Osteocyte (in vitro differentiated cells): ENCODE measurements at regions not wholly inside any gene's neighbourhood (a gene's known extent, or its start where the extent isn't known, plus 50 kb on each side); places are given as distances from the start of the nearest gene placed in this dataset.

Experiments
- DNase-seq: peaks from one replicate; pipeline ENCODE4 v3.0.0; 2021; ENCODE audit warnings: mixed read lengths; ENCODE audit not compliant: unreplicated experiment; ENCODE audit errors: extremely low spot score
- H3K27ac Mint-ChIP-seq: one replicate; pipeline ENCODE4 v1.8.0; 2021; ENCODE audit warnings: mild to moderate bottlenecking, mixed read lengths; ENCODE audit not compliant: unreplicated experiment
- H3K27me3 Mint-ChIP-seq: one replicate; pipeline ENCODE4 v1.8.0; 2021; ENCODE audit warnings: mixed read lengths; ENCODE audit not compliant: unreplicated experiment
- H3K36me3 Mint-ChIP-seq: one replicate; pipeline ENCODE4 v1.8.0; 2021; ENCODE audit warnings: mixed read lengths; ENCODE audit not compliant: unreplicated experiment
- H3K4me1 Mint-ChIP-seq: one replicate; pipeline ENCODE4 v1.8.0; 2021; ENCODE audit warnings: mixed read lengths; ENCODE audit not compliant: unreplicated experiment
- H3K4me3 Mint-ChIP-seq: one replicate; pipeline ENCODE4 v1.8.0; 2021; ENCODE audit warnings: mild to moderate bottlenecking, moderate library complexity, mixed read lengths; ENCODE audit not compliant: unreplicated experiment
- H3K9me3 Mint-ChIP-seq: one replicate; pipeline ENCODE4 v1.8.0; 2021; ENCODE audit warnings: mixed read lengths; ENCODE audit not compliant: unreplicated experiment
- CTCF ChIP-seq: fragments of 200-600 bp; sonication (generic); IDR thresholded peaks from 2 replicates; pipeline ENCODE4 v1.5.0; 2021; ENCODE audit warnings: antibody characterized with exemption, mild to moderate bottlenecking, moderate library complexity

- Mint-ChIP-seq H3K4me3 (no peak overlapping the region), H3K9me3 (peaks cover 15% of the 10 kb centered on the region), H3K36me3 (no peaks in the 10 kb centered on the region), H3K27ac (no peak overlapping the region), H3K4me1 (peaks cover 16% of the 10 kb centered on the region), H3K27me3 (peaks cover 8% of the 10 kb centered on the region)
- DNase-seq = no peak
- TF ChIP-seq CTCF = no peak
Measured at GRCh38 chr4:22573198-22573597, 57.3 kb upstream of the ADGRA3 start.

GRCh38 chr4:22573641-22574040 is 57.8 kb upstream of the ADGRA3 start:
- DNase-seq = no peak
- Mint-ChIP-seq H3K27me3 (peaks cover 8% of the 10 kb centered on the region), H3K36me3 (no peaks in the 10 kb centered on the region), H3K9me3 (peaks cover 15% of the 10 kb centered on the region), H3K27ac (peak overlapping the region; percentile 6), H3K4me3 (no peak overlapping the region), H3K4me1 (peaks cover 20% of the 10 kb centered on the region)
- no peak for TF ChIP-seq CTCF

- H3K4me3 Mint-ChIP-seq = no peak overlapping the region
- H3K27me3 Mint-ChIP-seq = peaks cover 8% of the 10 kb centered on the region
- H3K27ac Mint-ChIP-seq = no peak overlapping the region
- peaks cover 20% of the 10 kb centered on the region for H3K4me1 Mint-ChIP-seq
- DNase-seq = no peak
- TF ChIP-seq CTCF = no peak
- H3K9me3 Mint-ChIP-seq = peaks cover 13% of the 10 kb centered on the region
- no peaks in the 10 kb centered on the region for H3K36me3 Mint-ChIP-seq
Measured at GRCh38 chr4:22574424-22574823, 58.6 kb upstream of the ADGRA3 start.

- peaks cover 9% of the 10 kb centered on the region for H3K9me3 Mint-ChIP-seq
- no peaks in the 10 kb centered on the region for H3K36me3 Mint-ChIP-seq
- H3K27ac Mint-ChIP-seq = no peak overlapping the region
- peaks cover 8% of the 10 kb centered on the region for H3K27me3 Mint-ChIP-seq
- H3K4me3 Mint-ChIP-seq = no peak overlapping the region
- peaks cover 20% of the 10 kb centered on the region for H3K4me1 Mint-ChIP-seq
- no peak for DNase-seq
- no peak for TF ChIP-seq CTCF
Measured at GRCh38 chr4:22574880-22575279, 59.0 kb upstream of the ADGRA3 start.

GRCh38 chr4:22587253-22587652 is 71.4 kb upstream of the ADGRA3 start:
- peaks cover 11% of the 10 kb centered on the region for H3K27me3 Mint-ChIP-seq
- no peak for DNase-seq
- no peak overlapping the region for H3K4me3 Mint-ChIP-seq
- no peaks in the 10 kb centered on the region for H3K4me1 Mint-ChIP-seq
- H3K36me3 Mint-ChIP-seq = no peaks in the 10 kb centered on the region
- H3K9me3 Mint-ChIP-seq = no peaks in the 10 kb centered on the region
- no peak for TF ChIP-seq CTCF
- H3K27ac Mint-ChIP-seq = no peak overlapping the region
